ENCODE measurements at regions not wholly inside any gene's neighbourhood (a gene's known extent, or its start where the extent isn't known, plus 50 kb on each side); places are given as distances from the start of the nearest gene placed in this dataset.

- Mint-ChIP-seq H3K4me3 (no peak overlapping the region), H3K27ac (no peak overlapping the region), H3K9me3 (peaks cover 7 to 25% of the 10 kb centered on the region in 2 donors), H3K36me3 (no peaks in the 10 kb centered on the region), H3K27me3 (ENCODE audit: low read depth in 2 of 2) (no peaks in the 10 kb centered on the region), H3K4me1 (no peaks in the 10 kb centered on the region)
- TF ChIP-seq CTCF (IDR thresholded peaks at IDR 0.05) = no peak
- Histone ChIP-seq H3K27me3 (ENCODE audit: control insufficient read depth, insufficient read depth, low read length) (no peaks in the 10 kb centered on the region), H3K9me3 (ENCODE audit: control insufficient read depth, insufficient read depth, low read length) (no peaks in the 10 kb centered on the region), H3K27ac (ENCODE audit: low read length) (no peak overlapping the region), H3K36me3 (ENCODE audit: control insufficient read depth, insufficient read depth, low read length) (no peaks in the 10 kb centered on the region), H3K4me3 (ENCODE audit: low read length) (no peak overlapping the region), H3K4me1 (ENCODE audit: control insufficient read depth, insufficient read depth, low read length) (no peaks in the 10 kb centered on the region)
- ATAC-seq (no peak), DNase-seq (no peak)
- WGBS (ENCODE audit: insufficient coverage) = no CpG with 5 or more reads among the region's 1 CpG
- intact Hi-C loops (cut with micrococcal nuclease) = no loop called here
These were observed 580.1 kb upstream of the SEL1L start for GRCh38 chr14:82113710-82114109.

- Histone ChIP-seq H3K27me3 (ENCODE audit: control insufficient read depth, insufficient read depth, low read length) (no peaks in the 10 kb centered on the region), H3K9me3 (ENCODE audit: control insufficient read depth, insufficient read depth, low read length) (no peaks in the 10 kb centered on the region), H3K36me3 (ENCODE audit: control insufficient read depth, insufficient read depth, low read length) (no peaks in the 10 kb centered on the region), H3K4me3 (ENCODE audit: low read length) (no peak overlapping the region), H3K4me1 (ENCODE audit: control insufficient read depth, insufficient read depth, low read length) (no peaks in the 10 kb centered on the region), H3K27ac (ENCODE audit: low read length) (no peak overlapping the region)
- no peak overlapping the region for H3K27ac Mint-ChIP-seq
- H3K36me3 Mint-ChIP-seq = no peaks in the 10 kb centered on the region
- no peak for DNase-seq
- no peak for TF ChIP-seq CTCF (IDR thresholded peaks at IDR 0.05)
- no peak for ATAC-seq
- H3K4me3 Mint-ChIP-seq = no peak overlapping the region
- intact Hi-C loops (cut with micrococcal nuclease) = no loop called here
- no peaks in the 10 kb centered on the region for H3K27me3 Mint-ChIP-seq (ENCODE audit: low read depth in 2 of 2)
- peaks cover 3 to 20% of the 10 kb centered on the region in 2 donors for H3K9me3 Mint-ChIP-seq
- H3K4me1 Mint-ChIP-seq = no peaks in the 10 kb centered on the region
These were observed 583.1 kb upstream of the SEL1L start for GRCh38 chr14:82116721-82117120.

DNA sequence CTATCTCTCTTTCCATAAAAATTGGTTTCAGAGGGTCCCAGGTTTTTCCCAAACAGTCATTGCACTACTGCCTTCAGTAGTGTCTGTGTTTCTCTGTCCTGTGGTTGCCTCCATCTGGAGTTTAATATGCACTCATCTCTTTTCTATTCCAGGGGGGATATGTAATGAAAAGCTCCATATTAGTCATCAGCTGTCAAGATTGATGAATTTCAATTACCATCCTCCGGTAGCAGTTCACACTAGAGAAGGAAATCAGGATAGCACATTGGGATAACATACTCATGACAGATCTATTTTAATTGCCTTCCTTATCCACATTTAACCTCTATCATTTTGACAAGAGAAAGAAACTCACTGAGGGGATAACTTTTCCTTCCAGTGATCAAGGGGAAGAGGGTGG, 589.0 kb upstream of the SEL1L start:
- intact Hi-C loops (cut with micrococcal nuclease) = no loop called here
- H3K4me1 Mint-ChIP-seq = no peaks in the 10 kb centered on the region
- H3K27ac ChIP-seq (ENCODE audit: low read length) = no peak overlapping the region
- no peaks in the 10 kb centered on the region for H3K36me3 Mint-ChIP-seq
- H3K27me3 ChIP-seq (ENCODE audit: control insufficient read depth, insufficient read depth, low read length) = no peaks in the 10 kb centered on the region
- no peaks in the 10 kb centered on the region for H3K36me3 ChIP-seq (ENCODE audit: control insufficient read depth, insufficient read depth, low read length)
- no peak for TF ChIP-seq CTCF (IDR thresholded peaks at IDR 0.05)
- H3K4me3 Mint-ChIP-seq = no peak overlapping the region
- DNase-seq (no peak), ATAC-seq (no peak)
- H3K9me3 ChIP-seq (ENCODE audit: control insufficient read depth, insufficient read depth, low read length) = peaks cover 3% of the 10 kb centered on the region
- peaks cover 7 to 11% of the 10 kb centered on the region in 2 donors for H3K9me3 Mint-ChIP-seq
- no peaks in the 10 kb centered on the region for H3K27me3 Mint-ChIP-seq (ENCODE audit: low read depth in 2 of 2)
- H3K4me3 ChIP-seq (ENCODE audit: low read length) = no peak overlapping the region
- 73% methylated on average over 1 of the region's 1 CpG for WGBS (ENCODE audit: insufficient coverage)
- H3K4me1 ChIP-seq (ENCODE audit: control insufficient read depth, insufficient read depth, low read length) = no peaks in the 10 kb centered on the region
- no peak overlapping the region for H3K27ac Mint-ChIP-seq

DNA sequence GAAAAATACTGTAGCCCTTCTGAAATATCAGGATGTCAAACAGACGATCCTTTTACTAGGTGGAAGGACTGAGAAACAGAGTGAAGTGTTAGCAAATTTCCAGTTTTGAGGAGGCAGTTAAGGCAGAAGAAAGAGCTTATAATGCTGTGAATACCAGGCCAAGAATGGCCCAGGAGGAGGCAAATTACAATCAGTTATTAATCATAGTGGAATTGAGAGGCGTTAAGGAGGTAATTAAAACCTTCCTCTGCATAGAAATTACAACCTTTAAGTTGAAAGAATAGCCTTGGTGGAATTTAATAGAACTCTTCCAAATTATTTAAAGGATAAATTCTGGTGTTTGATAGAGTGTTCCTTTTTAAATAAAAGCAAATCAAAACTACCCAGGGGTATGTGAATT, 590.9 kb upstream of the SEL1L start:
- intact Hi-C loops (cut with micrococcal nuclease) = no loop called here
- no peaks in the 10 kb centered on the region for H3K4me1 Mint-ChIP-seq

More for the DNA sequence above, 590.9 kb upstream of the SEL1L start:
- peaks cover 11 to 13% of the 10 kb centered on the region in 2 donors for H3K9me3 Mint-ChIP-seq
- H3K27ac ChIP-seq (ENCODE audit: low read length) = no peak overlapping the region
- no peaks in the 10 kb centered on the region for H3K36me3 Mint-ChIP-seq
- no peak for TF ChIP-seq CTCF (IDR thresholded peaks at IDR 0.05)
- H3K27me3 Mint-ChIP-seq (ENCODE audit: low read depth in 2 of 2) = no peaks in the 10 kb centered on the region
- peaks cover 3% of the 10 kb centered on the region for H3K9me3 ChIP-seq (ENCODE audit: control insufficient read depth, insufficient read depth, low read length)
- no peak for DNase-seq
- ATAC-seq = no peak
- WGBS (ENCODE audit: insufficient coverage) = 83% methylated on average over 1 of the region's 2 CpGs
- H3K4me1 ChIP-seq (ENCODE audit: control insufficient read depth, insufficient read depth, low read length) = no peaks in the 10 kb centered on the region
- no peaks in the 10 kb centered on the region for H3K27me3 ChIP-seq (ENCODE audit: control insufficient read depth, insufficient read depth, low read length)
- H3K4me3 Mint-ChIP-seq = no peak overlapping the region
- no peaks in the 10 kb centered on the region for H3K36me3 ChIP-seq (ENCODE audit: control insufficient read depth, insufficient read depth, low read length)
- no peak overlapping the region for H3K27ac Mint-ChIP-seq
- no peak overlapping the region for H3K4me3 ChIP-seq (ENCODE audit: low read length)

Measured in natural killer cell (primary cell).